ENCODE measurements at regions not wholly inside any gene's neighbourhood (a gene's known extent, or its start where the extent isn't known, plus 50 kb on each side); places are given as distances from the start of the nearest gene placed in this dataset.

DNA sequence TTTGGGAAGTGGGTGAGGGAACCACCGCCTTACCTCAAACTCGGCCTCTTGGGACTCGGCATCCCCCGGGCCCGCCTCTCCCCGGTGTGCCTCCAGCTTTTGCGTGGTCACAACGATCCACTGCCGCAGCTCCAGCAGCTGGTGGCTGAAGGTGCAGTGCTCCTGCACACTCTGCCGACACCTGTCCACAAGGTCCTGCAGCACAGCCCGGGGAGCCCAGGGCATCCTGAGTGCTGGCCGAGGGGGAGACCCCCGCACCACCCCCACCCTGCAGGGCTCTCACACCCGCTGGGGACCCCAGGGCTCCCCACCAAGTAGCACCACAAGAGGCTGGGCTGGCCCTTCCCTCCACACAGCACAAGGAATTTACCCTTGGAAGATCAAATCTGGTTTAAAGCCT is 76.6 kb downstream of the SYNE3 start:
- no peaks in the 10 kb centered on the region for H3K27me3 Mint-ChIP-seq
- ChIA-PET POLR2A (no interaction called here), CTCF (interaction anchor here in 1 of 2 donors (0.9 kb wide), 1 partner anchor 93 kb away, joined by 3 read pairs; no protein-coding TSS in a partner anchor)
- no peaks in the 10 kb centered on the region for H3K27me3 ChIP-seq (replicated peaks in 1 of 2; ENCODE audit: control insufficient read depth in 2 of 2, extremely low read depth in 1 of 2, insufficient read depth in 2 of 2, low read length in 1 of 2)
- no peak overlapping the region for H3K4me3 Mint-ChIP-seq
- H3K27ac ChIP-seq (ENCODE audit: low read length) = no peak overlapping the region
- H3K27ac Mint-ChIP-seq = no peak overlapping the region
- 95% methylated on average over 11 of the region's 14 CpGs for WGBS (ENCODE audit: insufficient coverage)
- H3K36me3 ChIP-seq (ENCODE audit: control insufficient read depth in 2 of 2, extremely low read depth in 1 of 2, insufficient read depth in 1 of 2, low read length in 1 of 2) = peaks cover 15 to 72% of the 10 kb centered on the region in 2 donors
- H3K36me3 Mint-ChIP-seq = peaks cover 53% of the 10 kb centered on the region
- H3K4me1 ChIP-seq (ENCODE audit: control insufficient read depth in 1 of 2, extremely low read depth in 1 of 2, insufficient read depth in 2 of 2, low read length in 2 of 2) = peaks cover 0 to 6% of the 10 kb centered on the region in 2 experiments
- no peaks in the 10 kb centered on the region for H3K9me3 ChIP-seq
- ATAC-seq (replicated peaks in 1 of 4) (no peak), DNase-seq (no peak)
- H3K4me1 Mint-ChIP-seq = peaks cover 4 to 7% (median 6%) of the 10 kb centered on the region in 3 donors
- H3K9me3 Mint-ChIP-seq = no peaks in the 10 kb centered on the region
- no peak overlapping the region for H3K4me3 ChIP-seq (ENCODE audit: control insufficient read depth in 1 of 2, extremely low read depth in 1 of 2, low read length in 1 of 2)

GRCh38 chr14:95437715-95438114 is 78.7 kb downstream of the SYNE3 start:
- H3K27me3 ChIP-seq (replicated peaks in 1 of 2; ENCODE audit: control insufficient read depth in 2 of 2, extremely low read depth in 1 of 2, insufficient read depth in 2 of 2, low read length in 1 of 2) = no peaks in the 10 kb centered on the region
- peaks cover 0 to 5% of the 10 kb centered on the region in 2 experiments for H3K4me1 ChIP-seq (ENCODE audit: control insufficient read depth in 1 of 2, extremely low read depth in 1 of 2, insufficient read depth in 2 of 2, low read length in 2 of 2)
- CTCF ChIA-PET = no interaction called here
- ATAC-seq (replicated peaks in 1 of 4) = no peak
- H3K9me3 ChIP-seq = no peaks in the 10 kb centered on the region
- Mint-ChIP-seq H3K27ac (peak overlapping the region in 1 of 2 donors; percentile 31), H3K4me1 (peaks cover 2 to 4% (median 3%) of the 10 kb centered on the region in 3 donors), H3K9me3 (no peaks in the 10 kb centered on the region), H3K27me3 (no peaks in the 10 kb centered on the region), H3K36me3 (peaks cover 60% of the 10 kb centered on the region), H3K4me3 (no peak overlapping the region)
- POLR2A ChIA-PET = no interaction called here
- peaks cover 15 to 75% of the 10 kb centered on the region in 2 donors for H3K36me3 ChIP-seq (ENCODE audit: control insufficient read depth in 2 of 2, extremely low read depth in 1 of 2, insufficient read depth in 1 of 2, low read length in 1 of 2)
- H3K27ac ChIP-seq (ENCODE audit: low read length) = no peak overlapping the region
- 84% methylated on average over 3 of the region's 5 CpGs for WGBS (ENCODE audit: insufficient coverage)
- DNase-seq = no peak
- no peak overlapping the region for H3K4me3 ChIP-seq (ENCODE audit: control insufficient read depth in 1 of 2, extremely low read depth in 1 of 2, low read length in 1 of 2)

GRCh38 chr14:95436354-95436753 is 80.1 kb downstream of the SYNE3 start:
- no peaks in the 10 kb centered on the region for H3K4me1 Mint-ChIP-seq
- peaks cover 65% of the 10 kb centered on the region for H3K36me3 Mint-ChIP-seq
- no peaks in the 10 kb centered on the region for H3K27me3 ChIP-seq (replicated peaks in 1 of 2; ENCODE audit: control insufficient read depth in 2 of 2, extremely low read depth in 1 of 2, insufficient read depth in 2 of 2, low read length in 1 of 2)
- H3K36me3 ChIP-seq (ENCODE audit: control insufficient read depth in 2 of 2, extremely low read depth in 1 of 2, insufficient read depth in 1 of 2, low read length in 1 of 2) = peaks cover 20 to 83% of the 10 kb centered on the region in 2 donors
- no peak overlapping the region for H3K4me3 Mint-ChIP-seq
- DNase-seq (no peak), ATAC-seq (replicated peaks in 1 of 4) (no peak)
- H3K27ac ChIP-seq (ENCODE audit: low read length) = no peak overlapping the region
- H3K27ac Mint-ChIP-seq = peak overlapping the region in 1 of 2 donors; percentile 37
- no peaks in the 10 kb centered on the region for H3K27me3 Mint-ChIP-seq
- no peaks in the 10 kb centered on the region for H3K9me3 ChIP-seq
- H3K9me3 Mint-ChIP-seq = no peaks in the 10 kb centered on the region
- no peaks in the 10 kb centered on the region for H3K4me1 ChIP-seq (ENCODE audit: control insufficient read depth in 1 of 2, extremely low read depth in 1 of 2, insufficient read depth in 2 of 2, low read length in 2 of 2)
- no peak overlapping the region for H3K4me3 ChIP-seq (ENCODE audit: control insufficient read depth in 1 of 2, extremely low read depth in 1 of 2, low read length in 1 of 2)
- no CpG with 5 or more reads among the region's 4 CpGs for WGBS (ENCODE audit: insufficient coverage)
- POLR2A ChIA-PET = no interaction called here
- CTCF ChIA-PET = interaction anchor here in 1 of 2 donors (1.0 kb wide), 1 partner anchor 94 kb away, joined by 3 read pairs; no protein-coding TSS in a partner anchor

DNA sequence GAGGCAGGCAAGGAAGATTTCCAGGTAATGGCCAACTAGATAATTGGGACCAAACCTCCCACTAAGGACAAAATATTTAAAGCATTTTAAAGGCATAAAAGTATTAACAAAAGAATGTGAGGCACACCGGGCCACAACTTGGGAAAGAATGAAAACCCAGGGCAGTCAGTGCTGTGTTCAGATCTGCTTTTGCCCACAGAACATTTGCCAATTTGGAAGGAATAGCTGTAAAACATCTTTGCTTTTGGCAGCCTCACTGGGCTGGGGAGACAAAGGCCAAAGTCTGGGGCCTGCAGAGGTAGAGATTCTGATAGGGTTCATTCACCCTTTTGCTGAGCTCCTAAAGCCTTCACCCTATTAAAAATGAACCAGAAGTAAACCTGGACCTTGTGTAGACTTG is 82.3 kb downstream of the SYNE3 start:
- Mint-ChIP-seq H3K36me3 (peaks cover 72% of the 10 kb centered on the region), H3K4me1 (no peaks in the 10 kb centered on the region), H3K27ac (no peak overlapping the region), H3K4me3 (no peak overlapping the region), H3K9me3 (no peaks in the 10 kb centered on the region), H3K27me3 (no peaks in the 10 kb centered on the region)
- CTCF ChIA-PET = no interaction called here
- no peak overlapping the region for H3K4me3 ChIP-seq (ENCODE audit: control insufficient read depth in 1 of 2, extremely low read depth in 1 of 2, low read length in 1 of 2)
- H3K27ac ChIP-seq (ENCODE audit: low read length) = no peak overlapping the region
- DNase-seq (no peak), ATAC-seq (replicated peaks in 1 of 4) (no peak)
- H3K27me3 ChIP-seq (replicated peaks in 1 of 2; ENCODE audit: control insufficient read depth in 2 of 2, extremely low read depth in 1 of 2, insufficient read depth in 2 of 2, low read length in 1 of 2) = no peaks in the 10 kb centered on the region
- WGBS (ENCODE audit: insufficient coverage) = 100% methylated on average over 1 of the region's 1 CpG
- H3K36me3 ChIP-seq (ENCODE audit: control insufficient read depth in 2 of 2, extremely low read depth in 1 of 2, insufficient read depth in 1 of 2, low read length in 1 of 2) = peaks cover 25 to 83% of the 10 kb centered on the region in 2 donors
- no peaks in the 10 kb centered on the region for H3K9me3 ChIP-seq
- POLR2A ChIA-PET = no interaction called here
- no peaks in the 10 kb centered on the region for H3K4me1 ChIP-seq (ENCODE audit: control insufficient read depth in 1 of 2, extremely low read depth in 1 of 2, insufficient read depth in 2 of 2, low read length in 2 of 2)

GRCh38 chr14:95433094-95433478 is 83.4 kb downstream of the SYNE3 start:
- no peak for DNase-seq
- WGBS (ENCODE audit: insufficient coverage) = 97% methylated on average over 8 of the region's 8 CpGs
- Histone ChIP-seq H3K27me3 (replicated peaks in 1 of 2; ENCODE audit: control insufficient read depth in 2 of 2, extremely low read depth in 1 of 2, insufficient read depth in 2 of 2, low read length in 1 of 2) (no peaks in the 10 kb centered on the region), H3K4me1 (ENCODE audit: control insufficient read depth in 1 of 2, extremely low read depth in 1 of 2, insufficient read depth in 2 of 2, low read length in 2 of 2) (no peaks in the 10 kb centered on the region), H3K27ac (ENCODE audit: low read length) (no peak overlapping the region), H3K4me3 (ENCODE audit: control insufficient read depth in 1 of 2, extremely low read depth in 1 of 2, low read length in 1 of 2) (no peak overlapping the region), H3K9me3 (no peaks in the 10 kb centered on the region), H3K36me3 (ENCODE audit: control insufficient read depth in 2 of 2, extremely low read depth in 1 of 2, insufficient read depth in 1 of 2, low read length in 1 of 2) (peaks cover 23 to 78% of the 10 kb centered on the region in 2 donors)
- ChIA-PET POLR2A (no interaction called here), CTCF (no interaction called here)
- H3K27me3 Mint-ChIP-seq = no peaks in the 10 kb centered on the region
- H3K36me3 Mint-ChIP-seq = peaks cover 69% of the 10 kb centered on the region
- H3K27ac Mint-ChIP-seq = no peak overlapping the region
- H3K4me3 Mint-ChIP-seq = no peak overlapping the region
- H3K4me1 Mint-ChIP-seq = no peaks in the 10 kb centered on the region
- no peaks in the 10 kb centered on the region for H3K9me3 Mint-ChIP-seq
- ATAC-seq (replicated peaks in 1 of 4) = no peak

DNA sequence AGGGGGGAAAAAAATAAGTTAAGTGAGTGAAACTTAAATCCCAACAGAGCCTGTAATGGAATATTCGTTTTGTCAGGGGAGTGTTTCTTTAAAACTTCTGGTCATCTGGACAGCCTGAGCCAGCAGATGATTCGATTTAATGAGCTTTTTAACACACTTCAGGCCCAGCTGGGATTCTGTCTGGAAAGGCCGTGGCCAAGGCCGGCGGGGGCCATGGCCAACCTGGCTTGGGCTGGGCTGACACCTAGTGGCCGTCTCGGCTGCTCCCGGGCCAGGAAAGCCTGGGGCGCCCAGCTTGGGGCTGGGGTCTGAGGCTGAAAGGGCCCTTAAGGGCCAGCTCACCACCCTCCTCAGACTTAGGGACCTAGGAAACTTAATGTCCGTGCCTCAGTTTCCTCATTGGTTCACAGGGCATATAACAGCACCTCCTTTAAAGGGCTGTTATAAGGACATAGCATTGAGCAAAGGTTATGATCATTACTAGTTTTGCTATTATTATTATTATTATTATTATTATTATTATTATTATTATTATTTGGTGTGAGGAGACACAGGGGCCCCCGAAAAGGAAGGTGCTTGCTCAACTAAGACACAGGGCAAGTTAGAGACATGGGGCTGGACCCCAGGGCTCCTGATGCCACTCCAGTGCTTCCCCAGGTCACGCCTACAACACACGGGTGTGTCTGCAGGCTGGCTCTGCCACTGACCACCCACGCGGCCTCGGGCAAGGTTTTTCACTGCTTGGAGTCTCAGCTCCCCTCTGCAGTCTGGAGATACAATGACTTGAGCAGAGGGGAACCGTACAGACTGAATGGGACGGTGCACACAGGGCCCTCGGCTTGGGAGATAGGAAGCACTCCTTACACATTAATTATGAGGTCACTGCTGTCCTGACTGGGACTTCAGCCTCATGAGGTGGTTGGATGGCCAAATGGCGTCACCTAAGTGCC is 84.0 kb downstream of the SYNE3 start:
- WGBS (ENCODE audit: insufficient coverage) = 96% methylated on average over 15 of the region's 20 CpGs
- no peaks in the 10 kb centered on the region for H3K27me3 Mint-ChIP-seq
- H3K4me3 ChIP-seq (ENCODE audit: control insufficient read depth in 1 of 2, extremely low read depth in 1 of 2, low read length in 1 of 2) = no peak overlapping the region
- H3K36me3 ChIP-seq (ENCODE audit: control insufficient read depth in 2 of 2, extremely low read depth in 1 of 2, insufficient read depth in 1 of 2, low read length in 1 of 2) = peaks cover 23 to 77% of the 10 kb centered on the region in 2 donors
- ATAC-seq (replicated peaks in 1 of 4) (no peak), DNase-seq (no peak)
- no peak overlapping the region for H3K27ac ChIP-seq (ENCODE audit: low read length)
- peaks cover 0 to 6% (median 0%) of the 10 kb centered on the region in 3 donors for H3K4me1 Mint-ChIP-seq
- no peaks in the 10 kb centered on the region for H3K4me1 ChIP-seq (ENCODE audit: control insufficient read depth in 1 of 2, extremely low read depth in 1 of 2, insufficient read depth in 2 of 2, low read length in 2 of 2)
- no peak overlapping the region for H3K4me3 Mint-ChIP-seq
- ChIA-PET POLR2A (no interaction called here), CTCF (no interaction called here)
- peaks cover 71% of the 10 kb centered on the region for H3K36me3 Mint-ChIP-seq
- no peaks in the 10 kb centered on the region for H3K27me3 ChIP-seq (replicated peaks in 1 of 2; ENCODE audit: control insufficient read depth in 2 of 2, extremely low read depth in 1 of 2, insufficient read depth in 2 of 2, low read length in 1 of 2)
- H3K9me3 ChIP-seq = no peaks in the 10 kb centered on the region
- H3K9me3 Mint-ChIP-seq = no peaks in the 10 kb centered on the region
- no peak overlapping the region for H3K27ac Mint-ChIP-seq
